Gastrocnemius medialis (tissue), 4 donors: ENCODE measurements at regions not wholly inside any gene's neighbourhood (a gene's known extent, or its start where the extent isn't known, plus 50 kb on each side); places are given as distances from the start of the nearest gene placed in this dataset.

Experiments used
- CTCF ChIP-seq, 5 experiments: fragments of 450-650 bp in 3 of 5; fragments of 200-600 bp in 2 of 5; sonication (generic) in 2 of 5; IDR thresholded peaks in 4 of 5; conservative IDR thresholded peaks in 1 of 5; 1 replicate in 4 of 5; 2 replicates in 1 of 5; pipeline ENCODE4 v1.5.1; 2016 to 2019; ENCODE audit warnings: antibody characterized with exemption in 5 of 5, mild to moderate bottlenecking in 3 of 5, moderate library complexity in 3 of 5
- POLR2A ChIP-seq, 2 donors: fragments of 450-650 bp; IDR thresholded peaks; one replicate each; pipeline ENCODE4 v1.6.1; 2017; ENCODE audit warnings: antibody characterized with exemption in 2 of 2, mild to moderate bottlenecking in 2 of 2, moderate library complexity in 2 of 2

GRCh38 chr2:236916181-236916580 is 169.5 kb upstream of the COPS8 start:
- no peak for TF ChIP-seq CTCF (IDR thresholded peaks at IDR 0.05 in 4 of 5, conservative IDR thresholded peaks at IDR 0.05 in 1 of 5)
- TF ChIP-seq POLR2A (IDR thresholded peaks at IDR 0.05): no peak
